ENCODE measurements at regions not wholly inside any gene's neighbourhood (a gene's known extent, or its start where the extent isn't known, plus 50 kb on each side); places are given as distances from the start of the nearest gene placed in this dataset.

GRCh38 chr20:7589164-7589563, 351.1 kb downstream of the HAO1 start:
- H3K4me3 ChIP-seq (ENCODE audit: low read length): no peak overlapping the region
- H3K36me3 ChIP-seq (ENCODE audit: control insufficient read depth, insufficient read depth, low read length): no peaks in the 10 kb centered on the region
- WGBS, 2 experiments (ENCODE audit: insufficient coverage in 1 of 2, insufficient read length in 1 of 2): 91 to 100% methylated on average over 1 of the region's 1 CpG
- Mint-ChIP-seq H3K4me1 (no peaks in the 10 kb centered on the region), H3K27me3 (ENCODE audit: insufficient read depth) (no peaks in the 10 kb centered on the region), H3K27ac (no peak overlapping the region), H3K9me3 (peaks cover 7% of the 10 kb centered on the region), H3K36me3 (ENCODE audit: low read depth) (no peaks in the 10 kb centered on the region), H3K4me3 (no peak overlapping the region)
- H3K9me3 ChIP-seq (ENCODE audit: control insufficient read depth, low read length): peaks cover 12% of the 10 kb centered on the region
- no peak overlapping the region for H3K27ac ChIP-seq (ENCODE audit: low read depth, low read length)
- H3K4me1 ChIP-seq (ENCODE audit: control insufficient read depth, insufficient read depth, low read length): no peaks in the 10 kb centered on the region
- H3K27me3 ChIP-seq (ENCODE audit: control insufficient read depth, insufficient read depth, low read length, poor library complexity, severe bottlenecking): no peaks in the 10 kb centered on the region
- TF ChIP-seq CTCF (conservative IDR thresholded peaks at IDR 0.05): no peak
- no peak overlapping the region for H3K9ac ChIP-seq (ENCODE audit: extremely low read depth, low read length, poor library complexity, severe bottlenecking)
- no peak for DNase-seq

GRCh38 chr20:7596541-7596940, 343.7 kb downstream of the HAO1 start:
- Mint-ChIP-seq H3K9me3 (peaks cover 6% of the 10 kb centered on the region), H3K4me3 (no peak overlapping the region), H3K27me3 (ENCODE audit: insufficient read depth) (no peaks in the 10 kb centered on the region), H3K4me1 (no peaks in the 10 kb centered on the region), H3K27ac (no peak overlapping the region), H3K36me3 (ENCODE audit: low read depth) (no peaks in the 10 kb centered on the region)
- TF ChIP-seq CTCF (conservative IDR thresholded peaks at IDR 0.05): no peak
- Histone ChIP-seq H3K9me3 (ENCODE audit: control insufficient read depth, low read length) (peaks cover 8% of the 10 kb centered on the region), H3K4me1 (ENCODE audit: control insufficient read depth, insufficient read depth, low read length) (no peaks in the 10 kb centered on the region), H3K27me3 (ENCODE audit: control insufficient read depth, insufficient read depth, low read length, poor library complexity, severe bottlenecking) (no peaks in the 10 kb centered on the region), H3K27ac (ENCODE audit: low read depth, low read length) (no peak overlapping the region), H3K9ac (ENCODE audit: extremely low read depth, low read length, poor library complexity, severe bottlenecking) (no peak overlapping the region), H3K36me3 (ENCODE audit: control insufficient read depth, insufficient read depth, low read length) (no peaks in the 10 kb centered on the region), H3K4me3 (ENCODE audit: low read length) (no peak overlapping the region)
- 83 to 85% methylated on average over 1 to 3 of the region's 3 CpGs for WGBS, 2 experiments (ENCODE audit: insufficient coverage in 1 of 2, insufficient read length in 1 of 2)
- no peak for DNase-seq

GRCh38 chr20:7601431-7601830, 338.8 kb downstream of the HAO1 start:
- Histone ChIP-seq H3K9ac (ENCODE audit: extremely low read depth, low read length, poor library complexity, severe bottlenecking) (no peak overlapping the region), H3K9me3 (ENCODE audit: control insufficient read depth, low read length) (no peaks in the 10 kb centered on the region), H3K4me1 (ENCODE audit: control insufficient read depth, insufficient read depth, low read length) (no peaks in the 10 kb centered on the region), H3K27ac (ENCODE audit: low read depth, low read length) (no peak overlapping the region), H3K36me3 (ENCODE audit: control insufficient read depth, insufficient read depth, low read length) (no peaks in the 10 kb centered on the region), H3K4me3 (ENCODE audit: low read length) (no peak overlapping the region), H3K27me3 (ENCODE audit: control insufficient read depth, insufficient read depth, low read length, poor library complexity, severe bottlenecking) (no peaks in the 10 kb centered on the region)
- DNase-seq: no peak
- WGBS, 2 experiments (ENCODE audit: insufficient coverage in 1 of 2, insufficient read length in 1 of 2): 91% methylated on average over 1 of the region's 1 CpG; no CpG with 5 or more reads in 1 of the 2 experiments
- H3K4me3 Mint-ChIP-seq: no peak overlapping the region
- H3K9me3 Mint-ChIP-seq: no peaks in the 10 kb centered on the region
- no peaks in the 10 kb centered on the region for H3K4me1 Mint-ChIP-seq
- no peaks in the 10 kb centered on the region for H3K36me3 Mint-ChIP-seq (ENCODE audit: low read depth)
- TF ChIP-seq CTCF (conservative IDR thresholded peaks at IDR 0.05): no peak
- H3K27me3 Mint-ChIP-seq (ENCODE audit: insufficient read depth): no peaks in the 10 kb centered on the region
- no peak overlapping the region for H3K27ac Mint-ChIP-seq

All from endodermal cell (in vitro differentiated cells).